ENCODE measurements at regions not wholly inside any gene's neighbourhood (a gene's known extent, or its start where the extent isn't known, plus 50 kb on each side); places are given as distances from the start of the nearest gene placed in this dataset.

DNA sequence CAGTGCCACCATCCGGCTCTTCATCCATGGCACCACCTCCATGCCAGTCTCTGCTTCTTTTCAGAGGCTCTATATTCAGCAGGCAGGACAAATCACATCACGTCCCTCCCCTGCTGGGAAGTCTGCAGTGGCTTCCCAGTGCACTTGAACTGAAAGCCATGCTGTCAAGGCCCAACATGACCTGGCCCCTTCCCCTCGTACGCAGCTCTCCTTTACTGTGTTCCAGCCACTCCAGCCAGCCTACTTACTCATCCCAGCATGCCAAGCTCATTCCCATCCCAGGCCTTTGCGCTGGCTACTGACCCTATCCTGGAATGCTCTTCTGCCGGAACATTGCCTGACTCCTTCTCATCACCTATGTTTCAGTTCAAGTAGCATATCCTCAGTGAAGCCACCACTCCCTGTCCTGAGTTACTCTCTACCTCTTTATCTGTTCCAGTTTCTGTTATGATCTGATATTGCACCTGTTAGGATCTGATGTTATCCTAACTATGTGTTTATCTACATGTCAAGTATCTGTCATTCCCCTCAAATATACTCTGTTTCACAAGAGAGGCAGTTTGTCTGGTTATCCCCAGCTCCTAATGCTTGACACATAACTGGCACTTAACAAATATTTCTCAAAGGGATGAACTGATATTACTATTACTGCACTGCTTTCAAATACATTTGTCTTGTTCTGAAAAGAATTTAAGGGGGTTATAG is 101.2 kb upstream of the F3 start:
- CTCF ChIA-PET, result no interaction called here
- Mint-ChIP-seq H3K27ac (no peak overlapping the region), H3K9me3 (no peaks in the 10 kb centered on the region), H3K4me1 (ENCODE audit: low read depth) (no peaks in the 10 kb centered on the region), H3K27me3 (ENCODE audit: low read depth) (no peaks in the 10 kb centered on the region), H3K36me3 (ENCODE audit: low read depth) (no peaks in the 10 kb centered on the region), H3K4me3 (no peak overlapping the region)
- DNase-seq, result no peak
- intact Hi-C loops (cut with micrococcal nuclease), result no loop called here

DNA sequence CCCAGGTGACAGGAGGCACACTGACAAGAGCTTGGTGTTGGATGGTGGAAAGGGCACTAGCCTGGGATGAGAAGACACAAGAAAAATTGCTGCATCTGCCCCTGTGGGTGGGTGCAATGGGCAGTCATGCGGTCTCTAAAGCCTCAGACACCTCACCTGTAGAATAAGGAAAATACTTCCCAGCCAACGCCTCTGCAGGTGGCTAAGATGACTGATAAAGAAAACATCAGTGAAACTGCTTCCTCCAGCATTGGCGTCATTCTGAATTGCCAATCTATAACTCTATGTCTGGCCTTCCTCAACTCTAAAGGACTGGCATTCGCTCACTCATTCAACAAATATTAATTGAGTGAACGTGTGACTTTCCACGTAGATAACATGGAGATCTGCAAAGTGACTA is 100.4 kb upstream of the F3 start:
- Mint-ChIP-seq H3K27me3 (ENCODE audit: low read depth) (no peaks in the 10 kb centered on the region), H3K9me3 (no peaks in the 10 kb centered on the region), H3K4me1 (ENCODE audit: low read depth) (no peaks in the 10 kb centered on the region), H3K36me3 (ENCODE audit: low read depth) (no peaks in the 10 kb centered on the region), H3K27ac (no peak overlapping the region), H3K4me3 (no peak overlapping the region)
- intact Hi-C loops (cut with micrococcal nuclease), result no loop called here
- DNase-seq, result no peak
- CTCF ChIA-PET, result no interaction called here

DNA sequence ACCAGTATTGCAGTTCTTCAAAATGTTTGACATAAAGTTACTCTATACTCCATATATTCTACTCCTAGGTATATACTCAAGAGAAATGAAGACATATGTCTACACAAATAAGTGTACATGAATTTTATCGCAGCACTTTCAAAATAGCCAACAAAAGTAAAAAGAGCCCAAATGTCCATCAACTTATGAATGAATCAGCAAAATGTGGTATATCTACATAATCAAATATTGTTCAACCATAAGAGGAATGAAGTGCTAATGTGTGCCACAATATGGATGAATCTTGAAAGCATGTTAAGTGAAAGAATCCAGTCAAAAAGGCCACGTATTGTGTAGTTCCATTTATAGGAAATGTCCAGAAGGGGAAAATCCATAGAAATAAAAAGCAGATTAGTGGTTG is 98.6 kb upstream of the F3 start:
- Mint-ChIP-seq H3K4me3 (no peak overlapping the region), H3K27ac (no peak overlapping the region), H3K36me3 (ENCODE audit: low read depth) (no peaks in the 10 kb centered on the region), H3K27me3 (ENCODE audit: low read depth) (no peaks in the 10 kb centered on the region), H3K4me1 (ENCODE audit: low read depth) (no peaks in the 10 kb centered on the region), H3K9me3 (no peaks in the 10 kb centered on the region)
- no peak for DNase-seq
- intact Hi-C loops (cut with micrococcal nuclease), result no loop called here
- CTCF ChIA-PET, result no interaction called here

DNA sequence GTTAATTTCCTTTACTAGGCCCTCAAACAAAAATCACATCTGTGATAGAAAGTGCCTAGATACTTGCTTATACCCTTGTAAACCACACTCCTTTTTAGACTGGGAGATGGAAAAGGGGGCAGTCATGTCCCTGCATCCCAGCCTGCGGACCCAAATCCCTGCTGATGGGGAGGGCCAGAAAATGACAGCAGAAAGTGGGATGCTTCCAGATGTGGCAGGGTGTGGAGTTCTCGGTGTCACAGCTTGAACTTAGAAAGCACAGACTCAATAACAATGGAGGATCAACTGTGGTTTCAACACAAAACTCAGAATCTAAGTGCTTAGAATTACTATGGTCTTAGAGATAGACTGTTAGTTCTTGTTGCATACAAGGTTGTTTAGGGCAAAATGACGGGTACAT is 95.6 kb upstream of the F3 start:
- Mint-ChIP-seq H3K4me1 (ENCODE audit: low read depth) (no peaks in the 10 kb centered on the region), H3K27ac (no peak overlapping the region), H3K9me3 (no peaks in the 10 kb centered on the region), H3K27me3 (ENCODE audit: low read depth) (peaks cover 11% of the 10 kb centered on the region), H3K36me3 (ENCODE audit: low read depth) (no peaks in the 10 kb centered on the region), H3K4me3 (no peak overlapping the region)
- no peak for DNase-seq
- intact Hi-C loops (cut with micrococcal nuclease), result no loop called here
- CTCF ChIA-PET, result no interaction called here

DNA sequence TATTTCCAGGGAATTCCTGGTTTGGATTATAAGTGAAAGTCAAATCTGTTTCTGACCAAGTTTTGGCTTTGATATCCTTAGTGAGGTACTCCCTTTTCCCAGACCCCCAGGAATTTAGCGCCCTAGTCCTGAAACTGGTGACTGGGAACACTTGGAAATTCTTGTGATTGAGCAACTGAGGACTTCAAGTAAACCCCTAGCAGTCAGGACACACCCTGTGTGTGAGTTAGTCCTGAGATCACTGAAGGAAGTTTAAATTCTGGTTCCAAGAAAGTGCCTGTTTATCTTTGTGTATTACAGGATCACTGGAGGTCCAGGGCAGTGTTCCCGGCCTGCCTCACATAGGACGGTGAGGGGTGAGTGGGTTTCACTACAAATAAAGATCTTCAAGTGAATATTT is 95.1 kb upstream of the F3 start:
- Mint-ChIP-seq H3K27ac (no peak overlapping the region), H3K36me3 (ENCODE audit: low read depth) (no peaks in the 10 kb centered on the region), H3K4me1 (ENCODE audit: low read depth) (no peaks in the 10 kb centered on the region), H3K4me3 (no peak overlapping the region), H3K27me3 (ENCODE audit: low read depth) (peaks cover 11% of the 10 kb centered on the region), H3K9me3 (no peaks in the 10 kb centered on the region)
- intact Hi-C loops (cut with micrococcal nuclease), result no loop called here
- CTCF ChIA-PET, result interaction anchor here (0.7 kb wide), 1 partner anchor 40 kb away, joined by 3 read pairs; no protein-coding TSS in a partner anchor
- no peak for DNase-seq

DNA sequence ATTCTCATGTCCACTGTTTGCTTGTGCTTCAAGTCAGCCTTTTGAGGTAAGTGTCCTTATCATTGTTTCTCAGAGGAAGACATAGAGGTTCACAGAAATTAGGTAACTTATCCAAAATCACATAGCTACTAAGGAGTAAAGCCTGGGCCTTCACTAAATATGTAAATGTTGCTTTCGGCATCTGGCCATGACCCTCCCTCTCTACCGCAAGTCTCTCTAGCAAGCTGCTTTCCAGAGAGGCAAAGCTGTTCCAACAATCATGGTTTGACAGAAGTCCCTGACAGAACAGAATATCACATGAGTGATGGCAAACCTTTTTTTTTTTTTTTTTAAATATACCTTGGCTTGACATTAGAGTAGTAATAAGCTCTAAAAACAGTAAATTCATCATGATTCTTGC is 94.5 kb upstream of the F3 start:
- no peak overlapping the region for H3K27ac Mint-ChIP-seq
- CTCF ChIA-PET, result interaction anchor here (0.7 kb wide), 1 partner anchor 39 kb away, joined by 3 read pairs; no protein-coding TSS in a partner anchor
- H3K4me1 Mint-ChIP-seq (ENCODE audit: low read depth), result no peaks in the 10 kb centered on the region
- no peaks in the 10 kb centered on the region for H3K36me3 Mint-ChIP-seq (ENCODE audit: low read depth)
- H3K9me3 Mint-ChIP-seq, result no peaks in the 10 kb centered on the region
- DNase-seq, result no peak
- no peak overlapping the region for H3K4me3 Mint-ChIP-seq
- intact Hi-C loops (cut with micrococcal nuclease), result no loop called here
- H3K27me3 Mint-ChIP-seq (ENCODE audit: low read depth), result peaks cover 11% of the 10 kb centered on the region

DNA sequence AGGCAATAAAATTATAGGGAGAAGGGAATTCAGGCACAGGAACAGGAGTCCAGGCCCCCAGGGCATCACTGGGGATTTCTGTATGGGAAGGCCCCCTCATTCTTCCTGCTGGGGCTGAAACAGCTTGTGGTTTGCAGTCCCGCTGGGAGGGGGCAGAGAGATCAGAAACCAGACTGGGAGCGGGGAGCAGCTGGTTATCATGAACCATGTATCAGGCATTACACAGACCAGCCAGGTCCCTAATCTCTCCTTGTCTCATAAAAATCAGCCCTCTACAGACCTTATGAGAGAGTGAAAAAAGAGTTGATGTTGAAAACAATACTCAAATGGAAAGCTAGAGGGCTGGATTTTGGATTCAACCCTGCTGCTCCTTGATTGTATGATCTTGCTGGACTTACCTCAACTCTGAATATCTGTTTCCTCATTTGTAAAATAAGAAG is 93.4 kb upstream of the F3 start:
- intact Hi-C loops (cut with micrococcal nuclease), result no loop called here
- Mint-ChIP-seq H3K4me1 (ENCODE audit: low read depth) (no peaks in the 10 kb centered on the region), H3K27me3 (ENCODE audit: low read depth) (peaks cover 11% of the 10 kb centered on the region), H3K9me3 (no peaks in the 10 kb centered on the region), H3K27ac (no peak overlapping the region), H3K36me3 (ENCODE audit: low read depth) (no peaks in the 10 kb centered on the region), H3K4me3 (no peak overlapping the region)
- CTCF ChIA-PET, result no interaction called here
- DNase-seq, result no peak

DNA sequence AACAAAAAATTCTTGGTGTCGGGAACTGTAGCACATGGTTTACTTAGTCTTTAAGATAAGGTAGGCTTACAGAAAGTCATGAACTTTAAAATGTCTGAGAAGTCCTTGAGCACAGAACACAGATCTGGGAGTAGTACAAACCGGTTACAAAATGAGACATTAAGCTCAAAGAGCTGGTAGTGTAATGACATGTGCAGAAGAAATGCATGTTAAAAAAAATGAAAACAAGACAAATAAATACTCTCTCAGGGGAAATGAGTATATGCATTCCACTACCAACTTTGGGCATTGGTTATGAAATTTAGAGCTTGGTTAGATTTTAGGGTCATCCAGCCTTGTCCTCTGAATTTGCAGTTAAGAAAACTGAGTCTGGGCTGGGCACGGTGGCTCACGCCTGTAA is 91.5 kb upstream of the F3 start:
- no peaks in the 10 kb centered on the region for H3K36me3 Mint-ChIP-seq (ENCODE audit: low read depth)
- CTCF ChIA-PET, result no interaction called here

DNA sequence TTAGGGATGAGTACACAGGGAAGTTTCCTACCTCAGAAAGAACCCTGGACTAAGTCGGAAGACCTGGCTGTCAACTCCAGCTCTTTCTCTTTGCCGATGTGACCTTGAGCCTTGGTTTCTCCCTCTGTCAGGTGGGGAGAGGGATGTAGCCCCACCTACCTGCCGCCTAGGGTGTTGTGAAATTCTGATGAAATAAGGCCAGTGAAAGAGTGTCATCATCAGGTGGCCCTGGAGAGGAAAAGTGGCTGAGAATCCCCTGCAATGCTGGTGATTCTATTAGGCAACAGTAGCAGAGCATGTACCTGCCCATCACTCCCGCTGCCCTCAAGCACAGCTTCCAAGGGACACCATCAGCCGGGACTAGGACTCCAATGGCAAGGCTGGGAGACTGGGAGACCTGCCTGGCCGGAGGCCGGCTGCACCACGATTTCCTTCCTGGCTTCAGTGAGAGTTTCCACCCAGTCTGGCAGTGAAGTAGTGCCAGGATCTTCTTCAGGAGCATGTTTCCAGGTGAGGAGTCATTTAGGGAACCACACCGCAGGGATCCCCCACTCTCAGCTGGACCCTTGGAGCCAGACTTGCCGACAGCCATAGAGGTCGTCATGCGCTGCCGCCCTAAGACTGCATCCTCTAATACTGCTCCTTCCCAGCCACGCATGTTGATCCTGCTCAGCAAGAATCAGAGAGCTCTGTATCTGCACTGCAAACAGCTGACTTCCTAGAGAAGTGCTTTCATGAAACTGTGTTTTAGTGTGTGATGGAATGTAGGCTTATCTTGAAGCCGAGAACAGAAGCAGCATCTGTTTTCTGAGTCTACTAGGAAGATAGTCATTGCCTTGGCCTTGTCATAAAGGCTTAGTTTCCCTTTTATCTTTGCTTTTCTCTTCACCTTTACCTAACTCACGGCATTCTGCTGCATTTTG is 88.0 kb upstream of the F3 start:
- Mint-ChIP-seq H3K9me3 (no peaks in the 10 kb centered on the region), H3K27me3 (ENCODE audit: low read depth) (peaks cover 11% of the 10 kb centered on the region), H3K36me3 (ENCODE audit: low read depth) (no peaks in the 10 kb centered on the region), H3K4me3 (no peak overlapping the region), H3K27ac (no peak overlapping the region), H3K4me1 (ENCODE audit: low read depth) (no peaks in the 10 kb centered on the region)
- intact Hi-C loops (cut with micrococcal nuclease), result no loop called here
- no peak for DNase-seq
- CTCF ChIA-PET, result interaction anchor here (0.5 kb wide), 1 partner anchor 24 kb away, joined by 3 read pairs; no protein-coding TSS in a partner anchor

More for the DNA sequence above, 91.5 kb upstream of the F3 start:
- intact Hi-C loops (cut with micrococcal nuclease), result no loop called here
- H3K9me3 Mint-ChIP-seq, result no peaks in the 10 kb centered on the region
- no peaks in the 10 kb centered on the region for H3K4me1 Mint-ChIP-seq (ENCODE audit: low read depth)
- peaks cover 11% of the 10 kb centered on the region for H3K27me3 Mint-ChIP-seq (ENCODE audit: low read depth)
- no peak overlapping the region for H3K4me3 Mint-ChIP-seq
- no peak for DNase-seq
- H3K27ac Mint-ChIP-seq, result no peak overlapping the region

DNA sequence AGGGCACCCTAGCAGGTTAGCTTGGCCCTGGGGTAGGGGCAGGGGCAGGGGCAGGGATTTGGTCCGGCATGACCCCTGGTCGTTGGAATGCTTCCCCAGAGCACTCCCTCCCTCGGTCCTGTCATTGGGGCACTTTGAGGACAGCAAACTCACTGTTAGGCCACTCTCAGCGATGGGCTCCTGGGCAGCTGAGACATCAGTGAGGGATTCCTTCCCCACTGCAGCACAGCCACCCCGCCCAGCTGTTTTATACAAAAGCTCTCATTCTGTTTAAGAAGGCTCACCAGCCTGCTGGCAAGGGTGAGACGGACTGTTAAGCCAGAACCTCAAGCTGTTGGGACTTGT is 86.9 kb upstream of the F3 start:
- Mint-ChIP-seq H3K27me3 (ENCODE audit: low read depth) (peaks cover 4% of the 10 kb centered on the region), H3K4me1 (ENCODE audit: low read depth) (no peaks in the 10 kb centered on the region), H3K4me3 (no peak overlapping the region), H3K36me3 (ENCODE audit: low read depth) (no peaks in the 10 kb centered on the region), H3K9me3 (no peaks in the 10 kb centered on the region), H3K27ac (no peak overlapping the region)
- no peak for DNase-seq
- intact Hi-C loops (cut with micrococcal nuclease), result no loop called here
- CTCF ChIA-PET, result interaction anchor here (0.5 kb wide), 1 partner anchor 23 kb away, joined by 3 read pairs; no protein-coding TSS in a partner anchor

DNA sequence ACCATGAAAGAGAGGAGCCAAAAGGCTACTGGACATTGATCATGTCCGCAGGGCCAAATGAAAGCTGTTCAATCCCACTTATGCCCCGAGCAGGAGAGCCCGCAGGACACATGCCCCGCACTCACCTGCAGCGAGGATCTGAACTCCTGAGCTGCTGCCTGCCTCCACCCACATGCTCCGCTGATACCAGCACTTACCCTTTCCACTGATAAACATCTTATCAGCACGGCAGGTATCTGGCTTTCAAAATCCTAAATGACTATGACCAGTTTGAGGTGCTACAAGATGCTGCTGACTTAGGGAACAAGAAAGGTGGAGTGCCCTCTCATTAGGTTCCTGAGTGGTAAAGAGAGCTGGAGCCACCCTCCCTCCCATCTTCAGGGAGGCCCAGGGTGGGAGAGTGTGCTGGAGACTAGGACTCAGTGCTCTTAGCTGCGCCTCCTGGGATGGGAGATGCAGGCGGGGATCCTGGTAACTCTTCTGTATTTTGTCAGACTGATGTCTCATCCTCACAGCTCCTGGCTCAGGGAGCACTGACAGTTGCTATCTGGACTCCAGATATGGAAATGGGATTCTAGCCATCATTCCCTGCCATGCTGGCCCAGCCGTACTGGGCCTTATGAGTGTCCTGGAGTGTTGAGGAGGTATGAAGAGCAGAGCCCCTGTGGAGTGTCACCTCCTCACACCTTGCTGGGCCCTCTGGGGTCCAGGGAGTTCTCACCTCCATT is 86.4 kb upstream of the F3 start:
- Mint-ChIP-seq H3K9me3 (no peaks in the 10 kb centered on the region), H3K4me1 (ENCODE audit: low read depth) (no peaks in the 10 kb centered on the region), H3K4me3 (no peak overlapping the region), H3K36me3 (ENCODE audit: low read depth) (no peaks in the 10 kb centered on the region), H3K27me3 (ENCODE audit: low read depth) (peaks cover under 1% of the 10 kb centered on the region), H3K27ac (no peak overlapping the region)
- intact Hi-C loops (cut with micrococcal nuclease), result no loop called here
- CTCF ChIA-PET, result no interaction called here
- DNase-seq, result no peak

DNA sequence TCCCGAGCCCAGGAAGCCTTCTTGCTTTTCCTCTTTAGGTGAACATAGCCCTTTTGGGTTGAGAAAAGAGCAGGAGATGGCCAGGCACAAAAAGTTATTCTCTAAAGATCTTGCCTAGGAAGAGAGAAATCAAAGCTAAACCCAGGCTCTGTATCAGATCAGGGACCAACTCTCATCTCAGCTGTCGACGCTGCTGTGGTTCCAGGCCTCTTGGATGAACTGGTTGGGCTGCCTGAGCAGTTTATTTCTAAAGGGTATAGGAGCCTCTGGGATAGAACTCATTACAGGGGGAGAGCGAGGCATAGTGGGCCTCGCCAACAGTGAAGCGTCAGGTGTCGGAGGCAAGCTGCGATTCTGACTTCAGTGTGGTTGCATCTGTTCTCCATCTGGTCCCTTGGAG is 82.6 kb upstream of the F3 start:
- Mint-ChIP-seq H3K9me3 (peaks cover under 1% of the 10 kb centered on the region), H3K4me1 (ENCODE audit: low read depth) (no peaks in the 10 kb centered on the region), H3K36me3 (ENCODE audit: low read depth) (no peaks in the 10 kb centered on the region), H3K27me3 (ENCODE audit: low read depth) (no peaks in the 10 kb centered on the region), H3K27ac (no peak overlapping the region), H3K4me3 (no peak overlapping the region)
- DNase-seq, result no peak
- intact Hi-C loops (cut with micrococcal nuclease), result no loop called here
- CTCF ChIA-PET, result interaction anchor here (0.9 kb wide), 1 partner anchor 181 kb away, joined by 3 read pairs; no protein-coding TSS in a partner anchor

Data from activated naive CD4-positive, alpha-beta T cell treated with anti-CD3 and anti-CD28 coated beads for 36 hours (primary cell).